ENCODE measurements at regions not wholly inside any gene's neighbourhood (a gene's known extent, or its start where the extent isn't known, plus 50 kb on each side); places are given as distances from the start of the nearest gene placed in this dataset.
"Not testable (repeated sequence)": the region's sequence is repeated elsewhere in the genome, so short reads cannot be mapped to it uniquely, and the experiment has no call there.

- FAIRE-seq (no peak), DNase-seq (ENCODE audit: insufficient read length, low spot score) (no peak)
- TF ChIP-seq POLR2A (IDR thresholded peaks at IDR 0.05; ENCODE audit: low read depth, low read length) = no peak
Measured at GRCh38 chr2:53051157-53051556, 716.4 kb upstream of the CHAC2 start.

GRCh38 chr2:53040536-53041229, 726.9 kb upstream of the CHAC2 start:
- FAIRE-seq (peak; percentile 58), DNase-seq (ENCODE audit: insufficient read length, low spot score) (no peak)
- no peak for TF ChIP-seq POLR2A (IDR thresholded peaks at IDR 0.05; ENCODE audit: low read depth, low read length)

- TF ChIP-seq POLR2A (IDR thresholded peaks at IDR 0.05; ENCODE audit: low read depth, low read length) = no peak
- FAIRE-seq = peak; percentile 89
- no peak for DNase-seq (ENCODE audit: insufficient read length, low spot score)
Measured at GRCh38 chr2:53036196-53036595, 731.4 kb upstream of the CHAC2 start.

- FAIRE-seq (no peak), DNase-seq (ENCODE audit: insufficient read length, low spot score) (no peak)
- no peak for TF ChIP-seq POLR2A (IDR thresholded peaks at IDR 0.05; ENCODE audit: low read depth, low read length)
Measured at GRCh38 chr2:53035153-53035552, 732.5 kb upstream of the CHAC2 start.

- TF ChIP-seq POLR2A (IDR thresholded peaks at IDR 0.05; ENCODE audit: low read depth, low read length) = no peak
- FAIRE-seq (peak; percentile 62), DNase-seq (ENCODE audit: insufficient read length, low spot score) (peak; percentile 9)
Measured at GRCh38 chr2:53033411-53033810, 734.2 kb upstream of the CHAC2 start.

GRCh38 chr2:53028746-53029423, 738.7 kb upstream of the CHAC2 start:
- FAIRE-seq (no peak), DNase-seq (ENCODE audit: insufficient read length, low spot score) (no peak)
- TF ChIP-seq POLR2A (IDR thresholded peaks at IDR 0.05; ENCODE audit: low read depth, low read length) = no peak

- FAIRE-seq (peak; percentile 71), DNase-seq (ENCODE audit: insufficient read length, low spot score) (no peak)
- TF ChIP-seq POLR2A (IDR thresholded peaks at IDR 0.05; ENCODE audit: low read depth, low read length) = no peak
Measured at GRCh38 chr2:53028225-53028624, 739.4 kb upstream of the CHAC2 start.

- FAIRE-seq; DNase-seq (ENCODE audit: insufficient read length, low spot score): not testable (repeated sequence)
Measured at GRCh38 chr2:53022248-53022647, 745.4 kb upstream of the CHAC2 start.

- FAIRE-seq (peak; percentile 23), DNase-seq (ENCODE audit: insufficient read length, low spot score) (no peak)
- no peak for TF ChIP-seq POLR2A (IDR thresholded peaks at IDR 0.05; ENCODE audit: low read depth, low read length)
Measured at GRCh38 chr2:53021828-53022227, 745.8 kb upstream of the CHAC2 start.

GRCh38 chr2:53021292-53021691, 746.3 kb upstream of the CHAC2 start:
- FAIRE-seq (peak; percentile 38), DNase-seq (ENCODE audit: insufficient read length, low spot score) (no peak)
- TF ChIP-seq POLR2A (IDR thresholded peaks at IDR 0.05; ENCODE audit: low read depth, low read length) = no peak

- DNase-seq (ENCODE audit: insufficient read length, low spot score) = no peak
- no peak for TF ChIP-seq POLR2A (IDR thresholded peaks at IDR 0.05; ENCODE audit: low read depth, low read length)
- FAIRE-seq = peak; percentile 30
Measured at GRCh38 chr2:53018825-53019425, 748.7 kb upstream of the CHAC2 start.

GRCh38 chr2:53006980-53007379, 760.6 kb upstream of the CHAC2 start:
- no peak for DNase-seq (ENCODE audit: insufficient read length, low spot score)
- no peak for TF ChIP-seq POLR2A (IDR thresholded peaks at IDR 0.05; ENCODE audit: low read depth, low read length)
- no peak for FAIRE-seq

GRCh38 chr2:53004413-53004812, 763.2 kb upstream of the CHAC2 start:
- DNase-seq (ENCODE audit: insufficient read length, low spot score) (no peak), FAIRE-seq (no peak)
- no peak for TF ChIP-seq POLR2A (IDR thresholded peaks at IDR 0.05; ENCODE audit: low read depth, low read length)

GRCh38 chr2:52995424-52995823, 772.2 kb upstream of the CHAC2 start:
- no peak for FAIRE-seq
- no peak for DNase-seq (ENCODE audit: insufficient read length, low spot score)
- TF ChIP-seq POLR2A (IDR thresholded peaks at IDR 0.05; ENCODE audit: low read depth, low read length) = no peak

All from H54 (cell line).